WTC11 (cell line): ENCODE measurements at regions not wholly inside any gene's neighbourhood (a gene's known extent, or its start where the extent isn't known, plus 50 kb on each side); places are given as distances from the start of the nearest gene placed in this dataset.

Experiments used
- ATAC-seq: fragments of 200-7000 bp; cut with Tn5 transposase; 2 replicates; pipeline ENCODE4 v1.10.0; 2021; ENCODE audit warnings: mild to moderate bottlenecking, moderate library complexity
- CTCF ChIA-PET: fragments of 300-600 bp; sonication (Branson Sonifier 250); formaldehyde crosslinking; loops from one replicate; lab custom pipeline; 2021; ENCODE audit warnings: antibody characterized with exemption; lab: Charles Lee
- POLR2A ChIA-PET: fragments of 350-600 bp; sonication (Branson Sonifier 250); formaldehyde crosslinking; loops from one replicate; lab custom pipeline; 2021; ENCODE audit warnings: antibody characterized with exemption; lab: Charles Lee
- DNase-seq: peaks from one replicate; pipeline ENCODE4 v3.0.0; 2021; ENCODE audit warnings: low spot score
- H3K27ac Mint-ChIP-seq: 2 replicates; pipeline ENCODE4 v1.8.0; 2021; ENCODE audit warnings: mixed read lengths
- H3K27me3 Mint-ChIP-seq: 2 replicates; pipeline ENCODE4 v1.8.0; 2021; ENCODE audit warnings: low read depth, mild to moderate bottlenecking, moderate library complexity, mixed read lengths
- H3K36me3 Mint-ChIP-seq: 2 replicates; pipeline ENCODE4 v1.8.0; 2021; ENCODE audit warnings: mixed read lengths
- H3K4me1 Mint-ChIP-seq: 2 replicates; pipeline ENCODE4 v1.8.0; 2022; ENCODE audit warnings: mixed read lengths
- H3K4me3 Mint-ChIP-seq: 2 replicates; pipeline ENCODE4 v1.8.0; 2021; ENCODE audit warnings: mild to moderate bottlenecking, moderate library complexity, mixed read lengths
- H3K9me3 Mint-ChIP-seq: 2 replicates; pipeline ENCODE4 v1.8.0; 2021; ENCODE audit warnings: mixed read lengths
- ELF4 ChIP-seq: sonication (generic); formaldehyde crosslinking; IDR thresholded peaks from 2 replicates; pipeline ENCODE4 v1.8.1; 2022; ENCODE audit warnings: low read depth, mild to moderate bottlenecking, moderate library complexity, missing genetic modification reagents
- EMX1 ChIP-seq: fragments of 250-450 bp; sonication (Bioruptor Pico); IDR thresholded peaks from 2 replicates; pipeline ENCODE4 v1.8.0; 2021; ENCODE audit warnings: mild to moderate bottlenecking
- ESRRA ChIP-seq: sonication (generic); formaldehyde crosslinking; IDR thresholded peaks from 2 replicates; pipeline ENCODE4 v1.8.1; 2022; ENCODE audit warnings: mild to moderate bottlenecking, missing genetic modification reagents, borderline replicate concordance
- FOXJ3 ChIP-seq: sonication (generic); formaldehyde crosslinking; IDR thresholded peaks from 2 replicates; pipeline ENCODE4 v1.9.0; 2021; ENCODE audit warnings: missing genetic modification reagents, mild to moderate bottlenecking, borderline replicate concordance
- GABPB1 ChIP-seq: sonication (generic); formaldehyde crosslinking; IDR thresholded peaks from 2 replicates; pipeline ENCODE4 v1.8.1; 2023; ENCODE audit warnings: mild to moderate bottlenecking, missing genetic modification reagents
- GRHL2 ChIP-seq: fragments of 250-450 bp; sonication (Bioruptor Pico); IDR thresholded peaks from 2 replicates; pipeline ENCODE4 v1.8.0; 2022; ENCODE audit warnings: mild to moderate bottlenecking, moderate library complexity; ENCODE audit not compliant: insufficient replicate concordance, severe bottlenecking
- GTF2I ChIP-seq: fragments of 250-450 bp; sonication (Bioruptor Pico); conservative IDR thresholded peaks from 2 replicates; pipeline ENCODE4 v1.4.0; 2021; ENCODE audit warnings: mild to moderate bottlenecking
- IRF1 ChIP-seq: sonication (generic); formaldehyde crosslinking; IDR thresholded peaks from 2 replicates; pipeline ENCODE4 v1.8.0; 2023; ENCODE audit warnings: missing genetic modification reagents
- JUN ChIP-seq: sonication (generic); formaldehyde crosslinking; IDR thresholded peaks from 2 replicates; pipeline ENCODE4 v1.8.0; 2023; ENCODE audit warnings: mild to moderate bottlenecking, missing genetic modification reagents
- MYBL2 ChIP-seq: sonication (generic); formaldehyde crosslinking; IDR thresholded peaks from 2 replicates; pipeline ENCODE4 v1.8.1; 2023; ENCODE audit warnings: mild to moderate bottlenecking, moderate library complexity, missing genetic modification reagents
- PREB ChIP-seq: sonication (generic); formaldehyde crosslinking; IDR thresholded peaks from 2 replicates; pipeline ENCODE4 v1.8.1; 2022; ENCODE audit warnings: mild to moderate bottlenecking, missing genetic modification reagents, moderate library complexity, borderline replicate concordance
- RORB ChIP-seq: fragments of 250-450 bp; sonication (Bioruptor Pico); IDR thresholded peaks from 2 replicates; pipeline ENCODE4 v1.9.0; 2021; ENCODE audit warnings: mild to moderate bottlenecking
- TEAD4 ChIP-seq: sonication (generic); formaldehyde crosslinking; IDR thresholded peaks from 2 replicates; pipeline ENCODE4 v1.8.0; 2022; ENCODE audit warnings: mild to moderate bottlenecking, missing genetic modification reagents
- ZNF396 ChIP-seq: fragments of 250-450 bp; sonication (Bioruptor Pico); IDR thresholded peaks from 2 replicates; pipeline ENCODE4 v1.8.0; 2021; ENCODE audit warnings: mild to moderate bottlenecking, moderate library complexity, borderline replicate concordance
- TF ChIP-seq, protein P1 (sequence below): fragments of 250-450 bp; sonication (Bioruptor Pico); IDR thresholded peaks from 2 replicates; pipeline ENCODE4 v1.9.0; 2021; ENCODE audit warnings: mild to moderate bottlenecking
- TF ChIP-seq, protein P2 (sequence below): fragments of 200-600 bp; IDR thresholded peaks from 2 replicates; pipeline ENCODE4 v1.8.0; 2022; ENCODE audit warnings: antibody characterized with exemption
- TF ChIP-seq, protein P3 (sequence below): sonication (generic); formaldehyde crosslinking; IDR thresholded peaks from 2 replicates; pipeline ENCODE4 v1.8.1; 2022; ENCODE audit warnings: mild to moderate bottlenecking, moderate library complexity, missing genetic modification reagents

GRCh38 chr3:148235566-148235965 is 462.1 kb upstream of the AGTR1 start:
- TF ChIP-seq ELF4 (CRISPR knock-in tag) (no peak), FOXJ3 (CRISPR knock-in tag) (no peak), GRHL2 (CRISPR knock-in tag) (no peak), ESRRA (CRISPR knock-in tag) (no peak), MYBL2 (no peak), TEAD4 (CRISPR knock-in tag) (no peak), GABPB1 (CRISPR knock-in tag) (no peak), EMX1 (no peak), ZNF396 (CRISPR knock-in tag) (no peak)
- TF ChIP-seq, protein P1, sequence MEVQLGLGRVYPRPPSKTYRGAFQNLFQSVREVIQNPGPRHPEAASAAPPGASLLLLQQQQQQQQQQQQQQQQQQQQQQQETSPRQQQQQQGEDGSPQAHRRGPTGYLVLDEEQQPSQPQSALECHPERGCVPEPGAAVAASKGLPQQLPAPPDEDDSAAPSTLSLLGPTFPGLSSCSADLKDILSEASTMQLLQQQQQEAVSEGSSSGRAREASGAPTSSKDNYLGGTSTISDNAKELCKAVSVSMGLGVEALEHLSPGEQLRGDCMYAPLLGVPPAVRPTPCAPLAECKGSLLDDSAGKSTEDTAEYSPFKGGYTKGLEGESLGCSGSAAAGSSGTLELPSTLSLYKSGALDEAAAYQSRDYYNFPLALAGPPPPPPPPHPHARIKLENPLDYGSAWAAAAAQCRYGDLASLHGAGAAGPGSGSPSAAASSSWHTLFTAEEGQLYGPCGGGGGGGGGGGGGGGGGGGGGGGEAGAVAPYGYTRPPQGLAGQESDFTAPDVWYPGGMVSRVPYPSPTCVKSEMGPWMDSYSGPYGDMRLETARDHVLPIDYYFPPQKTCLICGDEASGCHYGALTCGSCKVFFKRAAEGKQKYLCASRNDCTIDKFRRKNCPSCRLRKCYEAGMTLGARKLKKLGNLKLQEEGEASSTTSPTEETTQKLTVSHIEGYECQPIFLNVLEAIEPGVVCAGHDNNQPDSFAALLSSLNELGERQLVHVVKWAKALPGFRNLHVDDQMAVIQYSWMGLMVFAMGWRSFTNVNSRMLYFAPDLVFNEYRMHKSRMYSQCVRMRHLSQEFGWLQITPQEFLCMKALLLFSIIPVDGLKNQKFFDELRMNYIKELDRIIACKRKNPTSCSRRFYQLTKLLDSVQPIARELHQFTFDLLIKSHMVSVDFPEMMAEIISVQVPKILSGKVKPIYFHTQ (CRISPR knock-in tag) = no peak
- TF ChIP-seq, protein P2, sequence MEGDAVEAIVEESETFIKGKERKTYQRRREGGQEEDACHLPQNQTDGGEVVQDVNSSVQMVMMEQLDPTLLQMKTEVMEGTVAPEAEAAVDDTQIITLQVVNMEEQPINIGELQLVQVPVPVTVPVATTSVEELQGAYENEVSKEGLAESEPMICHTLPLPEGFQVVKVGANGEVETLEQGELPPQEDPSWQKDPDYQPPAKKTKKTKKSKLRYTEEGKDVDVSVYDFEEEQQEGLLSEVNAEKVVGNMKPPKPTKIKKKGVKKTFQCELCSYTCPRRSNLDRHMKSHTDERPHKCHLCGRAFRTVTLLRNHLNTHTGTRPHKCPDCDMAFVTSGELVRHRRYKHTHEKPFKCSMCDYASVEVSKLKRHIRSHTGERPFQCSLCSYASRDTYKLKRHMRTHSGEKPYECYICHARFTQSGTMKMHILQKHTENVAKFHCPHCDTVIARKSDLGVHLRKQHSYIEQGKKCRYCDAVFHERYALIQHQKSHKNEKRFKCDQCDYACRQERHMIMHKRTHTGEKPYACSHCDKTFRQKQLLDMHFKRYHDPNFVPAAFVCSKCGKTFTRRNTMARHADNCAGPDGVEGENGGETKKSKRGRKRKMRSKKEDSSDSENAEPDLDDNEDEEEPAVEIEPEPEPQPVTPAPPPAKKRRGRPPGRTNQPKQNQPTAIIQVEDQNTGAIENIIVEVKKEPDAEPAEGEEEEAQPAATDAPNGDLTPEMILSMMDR = no peak
- Mint-ChIP-seq H3K9me3 (no peaks in the 10 kb centered on the region), H3K4me1 (no peaks in the 10 kb centered on the region), H3K27ac (no peak overlapping the region), H3K4me3 (no peak overlapping the region), H3K36me3 (no peaks in the 10 kb centered on the region), H3K27me3 (no peaks in the 10 kb centered on the region)
- POLR2A ChIA-PET = no interaction called here
- CTCF ChIA-PET = no interaction called here
- DNase-seq = no peak
- no peak for ATAC-seq

DNA sequence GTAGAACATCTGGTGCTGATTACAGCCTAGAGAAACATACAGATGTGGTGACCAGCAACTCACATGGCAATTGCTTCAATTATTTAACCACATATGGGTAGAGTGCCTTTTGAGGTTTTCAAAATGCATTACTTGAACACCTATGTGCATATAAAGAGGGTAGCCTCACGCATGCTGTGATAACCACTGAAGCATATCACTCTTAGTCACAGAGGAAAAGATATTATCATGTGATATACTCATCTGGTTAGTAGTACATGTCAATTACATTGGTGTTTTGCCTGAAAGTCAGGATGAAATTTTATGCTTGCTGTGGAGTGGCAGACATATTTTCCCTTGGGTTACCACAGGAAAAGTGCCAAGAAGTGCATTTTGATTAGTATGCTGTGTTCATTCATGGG is 459.3 kb upstream of the AGTR1 start:
- Mint-ChIP-seq H3K9me3 (no peaks in the 10 kb centered on the region), H3K4me3 (no peak overlapping the region), H3K4me1 (no peaks in the 10 kb centered on the region), H3K27ac (no peak overlapping the region), H3K36me3 (no peaks in the 10 kb centered on the region), H3K27me3 (no peaks in the 10 kb centered on the region)
- ChIA-PET POLR2A (no interaction called here), CTCF (no interaction called here)
- ATAC-seq = no peak
- DNase-seq = no peak
- TF ChIP-seq PREB (CRISPR knock-in tag) (no peak), GTF2I (CRISPR knock-in tag) (no peak), IRF1 (CRISPR knock-in tag) (no peak), JUN (CRISPR knock-in tag) (no peak), GABPB1 (CRISPR knock-in tag) (no peak), ZNF396 (CRISPR knock-in tag) (no peak), GRHL2 (CRISPR knock-in tag) (no peak)
- TF ChIP-seq, protein P3, sequence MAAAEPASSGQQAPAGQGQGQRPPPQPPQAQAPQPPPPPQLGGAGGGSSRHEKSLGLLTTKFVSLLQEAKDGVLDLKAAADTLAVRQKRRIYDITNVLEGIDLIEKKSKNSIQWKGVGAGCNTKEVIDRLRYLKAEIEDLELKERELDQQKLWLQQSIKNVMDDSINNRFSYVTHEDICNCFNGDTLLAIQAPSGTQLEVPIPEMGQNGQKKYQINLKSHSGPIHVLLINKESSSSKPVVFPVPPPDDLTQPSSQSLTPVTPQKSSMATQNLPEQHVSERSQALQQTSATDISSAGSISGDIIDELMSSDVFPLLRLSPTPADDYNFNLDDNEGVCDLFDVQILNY (CRISPR knock-in tag) = no peak

DNA sequence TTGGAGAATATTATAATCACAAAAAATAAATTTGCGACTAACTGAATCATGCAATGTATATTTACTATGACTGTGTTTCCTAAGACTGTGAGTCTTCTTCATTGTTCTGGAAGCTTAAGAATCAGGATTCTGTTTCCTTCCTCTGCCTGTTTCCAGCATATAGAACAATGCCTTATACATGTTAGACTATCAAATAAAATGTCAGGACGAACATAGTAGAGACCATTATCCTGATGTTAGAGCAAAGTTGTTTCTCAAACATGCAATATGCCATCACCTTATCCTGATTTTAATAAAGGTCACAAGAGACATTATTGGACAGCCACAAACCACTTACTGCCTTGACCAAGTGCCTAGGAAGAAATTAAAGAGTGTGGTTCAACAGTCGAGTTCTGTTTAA is 457.4 kb upstream of the AGTR1 start:
- no peak overlapping the region for H3K27ac Mint-ChIP-seq
- no peaks in the 10 kb centered on the region for H3K4me1 Mint-ChIP-seq
- H3K27me3 Mint-ChIP-seq = no peaks in the 10 kb centered on the region
- no peaks in the 10 kb centered on the region for H3K36me3 Mint-ChIP-seq
- CTCF ChIA-PET = no interaction called here
- ATAC-seq (no peak), DNase-seq (no peak)
- no peaks in the 10 kb centered on the region for H3K9me3 Mint-ChIP-seq
- no peak overlapping the region for H3K4me3 Mint-ChIP-seq
- POLR2A ChIA-PET = no interaction called here
- TF ChIP-seq RORB (CRISPR knock-in tag) = no peak
